Upper lobe of right lung (tissue), 1 donor: ENCODE measurements at regions not wholly inside any gene's neighbourhood (a gene's known extent, or its start where the extent isn't known, plus 50 kb on each side); places are given as distances from the start of the nearest gene placed in this dataset.

Experiments
- ATAC-seq: fragments of 200-7000 bp; cut with Tn5 transposase; one replicate; pipeline ENCODE4 v1.9.1; 2020; ENCODE audit warnings: mild to moderate bottlenecking, moderate library complexity
- DNase-seq: peaks from one replicate; pipeline ENCODE4 v3.0.0-alpha.2; 2020
- H3K27ac ChIP-seq: fragments of 200-600 bp; one replicate; pipeline ENCODE4 v1.8.0; 2022
- H3K27me3 ChIP-seq: fragments of 200-600 bp; one replicate; pipeline ENCODE4 v1.8.0; 2022; ENCODE audit warnings: mild to moderate bottlenecking
- H3K36me3 ChIP-seq: fragments of 200-600 bp; one replicate; pipeline ENCODE4 v1.8.0; 2022
- H3K4me1 ChIP-seq: fragments of 200-600 bp; one replicate; pipeline ENCODE4 v1.8.0; 2022
- H3K4me3 ChIP-seq: fragments of 200-600 bp; one replicate; pipeline ENCODE4 v1.8.0; 2022; ENCODE audit warnings: mild to moderate bottlenecking
- H3K9me3 ChIP-seq: fragments of 200-600 bp; one replicate; pipeline ENCODE4 v1.8.0; 2022
- intact Hi-C: fragments of 100-400 bp; cut with DNase I; formaldehyde crosslinking; loops from one replicate; pipeline ENCODE4 v1.11.0; 2022
- TF ChIP-seq, protein P1 (sequence below): fragments of 200-600 bp; IDR thresholded peaks from one replicate; pipeline ENCODE4 v1.8.0; 2022; ENCODE audit warnings: antibody characterized with exemption
- donor health status: DM: no; HTN: yes; CAD: no; lungs with severe emphysema.

DNA sequence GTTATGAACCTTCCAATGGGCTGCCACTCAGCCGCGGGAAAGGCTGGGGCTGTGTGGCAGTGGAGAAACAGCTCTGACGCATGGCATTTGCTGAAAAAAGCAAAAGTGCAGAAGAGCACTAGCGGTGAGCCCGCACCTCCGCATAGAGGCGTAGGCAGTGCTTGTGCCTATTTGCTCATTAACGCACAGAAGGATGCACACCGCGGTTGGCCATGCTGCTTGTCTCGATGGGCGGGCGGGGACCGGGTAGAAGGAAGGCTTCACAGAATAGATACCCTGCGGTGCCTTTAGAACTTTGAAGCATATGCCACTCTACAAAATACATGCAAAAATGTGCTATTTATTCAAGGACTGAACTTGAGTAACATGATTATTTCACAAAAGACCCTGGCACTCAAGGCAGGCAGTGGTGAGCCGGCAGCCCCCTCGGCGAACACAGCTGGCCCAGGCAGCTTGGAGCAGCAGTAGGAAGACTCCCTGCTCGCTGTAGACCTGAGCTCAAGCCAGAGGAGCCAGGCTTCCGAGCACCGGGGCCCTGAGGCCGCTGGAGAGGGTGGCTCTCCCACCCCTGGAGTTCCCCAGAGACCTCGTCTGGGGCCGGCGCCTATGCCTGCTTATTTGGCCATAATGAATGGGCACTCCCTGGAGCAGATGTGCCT, 71.5 kb downstream of the SIK1 start:
- H3K4me1 ChIP-seq = no peaks in the 10 kb centered on the region
- TF ChIP-seq, protein P1, sequence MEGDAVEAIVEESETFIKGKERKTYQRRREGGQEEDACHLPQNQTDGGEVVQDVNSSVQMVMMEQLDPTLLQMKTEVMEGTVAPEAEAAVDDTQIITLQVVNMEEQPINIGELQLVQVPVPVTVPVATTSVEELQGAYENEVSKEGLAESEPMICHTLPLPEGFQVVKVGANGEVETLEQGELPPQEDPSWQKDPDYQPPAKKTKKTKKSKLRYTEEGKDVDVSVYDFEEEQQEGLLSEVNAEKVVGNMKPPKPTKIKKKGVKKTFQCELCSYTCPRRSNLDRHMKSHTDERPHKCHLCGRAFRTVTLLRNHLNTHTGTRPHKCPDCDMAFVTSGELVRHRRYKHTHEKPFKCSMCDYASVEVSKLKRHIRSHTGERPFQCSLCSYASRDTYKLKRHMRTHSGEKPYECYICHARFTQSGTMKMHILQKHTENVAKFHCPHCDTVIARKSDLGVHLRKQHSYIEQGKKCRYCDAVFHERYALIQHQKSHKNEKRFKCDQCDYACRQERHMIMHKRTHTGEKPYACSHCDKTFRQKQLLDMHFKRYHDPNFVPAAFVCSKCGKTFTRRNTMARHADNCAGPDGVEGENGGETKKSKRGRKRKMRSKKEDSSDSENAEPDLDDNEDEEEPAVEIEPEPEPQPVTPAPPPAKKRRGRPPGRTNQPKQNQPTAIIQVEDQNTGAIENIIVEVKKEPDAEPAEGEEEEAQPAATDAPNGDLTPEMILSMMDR = no peak
- no peaks in the 10 kb centered on the region for H3K36me3 ChIP-seq
- DNase-seq = no peak
- H3K27me3 ChIP-seq = no peaks in the 10 kb centered on the region
- no peak overlapping the region for H3K4me3 ChIP-seq
- intact Hi-C loops = no loop called here
- ATAC-seq = no peak
- H3K27ac ChIP-seq = no peak overlapping the region
- H3K9me3 ChIP-seq = no peaks in the 10 kb centered on the region

DNA sequence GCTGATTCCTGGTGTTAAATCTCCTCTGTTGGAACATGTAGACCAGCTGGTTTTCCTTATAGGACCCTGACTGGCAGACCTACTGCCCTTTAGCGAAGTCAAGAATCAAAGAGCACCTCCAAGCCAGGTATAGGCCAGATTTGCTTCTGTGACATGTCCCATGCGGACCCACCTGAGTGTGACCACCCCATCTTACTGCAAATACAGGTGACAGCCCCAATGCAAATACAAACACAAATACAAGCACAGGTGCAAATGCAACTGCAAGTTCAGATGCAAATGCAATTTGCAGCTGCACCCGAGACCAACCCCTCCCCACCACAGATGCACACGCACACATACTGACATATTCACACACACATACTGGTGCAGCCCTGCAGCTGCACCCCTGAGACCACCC, 72.3 kb downstream of the SIK1 start:
- H3K4me3 ChIP-seq = no peak overlapping the region
- no peaks in the 10 kb centered on the region for H3K27me3 ChIP-seq
- H3K36me3 ChIP-seq = no peaks in the 10 kb centered on the region
- TF ChIP-seq, protein P1 = no peak
- H3K27ac ChIP-seq = no peak overlapping the region
- intact Hi-C loops = no loop called here
- ATAC-seq (no peak), DNase-seq (no peak)
- H3K4me1 ChIP-seq = no peaks in the 10 kb centered on the region
- H3K9me3 ChIP-seq = no peaks in the 10 kb centered on the region

DNA sequence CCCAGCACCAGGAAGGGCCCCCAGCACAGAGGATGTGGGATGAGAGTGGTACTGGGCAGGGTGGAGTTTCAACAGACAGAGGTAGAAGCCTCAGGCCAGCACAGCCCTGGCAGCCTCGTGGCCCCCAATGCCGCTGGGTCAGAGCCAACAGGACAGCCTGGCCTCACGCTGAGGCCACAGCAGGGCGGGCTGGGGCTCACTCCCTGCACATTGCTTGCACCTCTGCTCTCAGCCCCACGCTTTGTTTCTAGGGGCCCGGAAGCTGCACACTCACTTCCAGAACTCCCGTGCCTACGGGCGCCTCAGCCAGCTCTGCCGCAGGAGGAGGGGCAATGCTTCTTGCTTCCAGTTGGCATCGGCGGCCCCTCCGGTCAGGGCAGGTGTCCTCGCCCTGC, 72.9 kb downstream of the SIK1 start:
- Histone ChIP-seq H3K9me3 (no peaks in the 10 kb centered on the region), H3K4me3 (no peak overlapping the region), H3K36me3 (no peaks in the 10 kb centered on the region), H3K4me1 (peaks cover 3% of the 10 kb centered on the region), H3K27me3 (no peaks in the 10 kb centered on the region), H3K27ac (no peak overlapping the region)
- DNase-seq (no peak), ATAC-seq (peak; percentile 22)
- TF ChIP-seq, protein P1 = no peak
- intact Hi-C loops = no loop called here

DNA sequence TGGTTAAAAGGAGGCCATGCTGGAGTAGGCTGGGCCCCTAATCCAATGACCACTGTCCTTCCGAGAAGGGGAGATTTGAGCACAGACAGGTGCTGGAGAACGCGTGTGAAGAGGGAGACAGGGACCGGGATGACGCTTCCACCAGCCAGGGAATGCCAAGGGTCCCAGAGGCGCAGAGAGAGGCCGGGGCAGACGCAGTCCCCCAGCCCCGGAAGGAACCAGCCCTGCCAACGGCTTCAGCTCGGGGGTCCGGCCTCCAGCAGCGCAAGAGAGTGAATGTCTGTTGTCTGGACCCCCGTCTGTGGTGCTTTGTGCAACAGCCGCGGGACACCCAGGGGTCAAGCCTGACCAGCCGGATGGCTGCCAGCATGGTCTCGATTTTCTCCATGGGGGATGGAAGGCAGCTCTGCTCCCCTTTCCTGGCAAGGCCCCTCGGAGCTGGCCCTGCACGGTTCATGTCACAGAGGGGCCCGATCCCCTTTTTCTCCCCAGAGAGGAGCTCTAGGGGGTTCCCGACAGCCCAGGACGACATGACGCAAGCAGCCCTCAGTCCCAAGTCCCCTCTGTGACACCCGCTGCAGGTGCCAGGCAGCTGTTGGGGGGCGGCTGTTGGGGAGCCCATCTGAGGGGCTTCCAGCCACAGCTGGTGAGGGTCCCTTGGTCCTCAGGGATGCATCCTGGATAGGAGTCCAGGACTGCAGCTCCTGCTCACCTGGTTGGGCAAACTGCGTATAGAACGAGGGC, 73.5 kb downstream of the SIK1 start:
- intact Hi-C loops = no loop called here
- Histone ChIP-seq H3K4me3 (no peak overlapping the region), H3K9me3 (no peaks in the 10 kb centered on the region), H3K27ac (no peak overlapping the region), H3K36me3 (no peaks in the 10 kb centered on the region), H3K4me1 (peaks cover 9% of the 10 kb centered on the region), H3K27me3 (no peaks in the 10 kb centered on the region)
- ATAC-seq = no peak
- TF ChIP-seq, protein P1 = no peak
- DNase-seq = no peak

DNA sequence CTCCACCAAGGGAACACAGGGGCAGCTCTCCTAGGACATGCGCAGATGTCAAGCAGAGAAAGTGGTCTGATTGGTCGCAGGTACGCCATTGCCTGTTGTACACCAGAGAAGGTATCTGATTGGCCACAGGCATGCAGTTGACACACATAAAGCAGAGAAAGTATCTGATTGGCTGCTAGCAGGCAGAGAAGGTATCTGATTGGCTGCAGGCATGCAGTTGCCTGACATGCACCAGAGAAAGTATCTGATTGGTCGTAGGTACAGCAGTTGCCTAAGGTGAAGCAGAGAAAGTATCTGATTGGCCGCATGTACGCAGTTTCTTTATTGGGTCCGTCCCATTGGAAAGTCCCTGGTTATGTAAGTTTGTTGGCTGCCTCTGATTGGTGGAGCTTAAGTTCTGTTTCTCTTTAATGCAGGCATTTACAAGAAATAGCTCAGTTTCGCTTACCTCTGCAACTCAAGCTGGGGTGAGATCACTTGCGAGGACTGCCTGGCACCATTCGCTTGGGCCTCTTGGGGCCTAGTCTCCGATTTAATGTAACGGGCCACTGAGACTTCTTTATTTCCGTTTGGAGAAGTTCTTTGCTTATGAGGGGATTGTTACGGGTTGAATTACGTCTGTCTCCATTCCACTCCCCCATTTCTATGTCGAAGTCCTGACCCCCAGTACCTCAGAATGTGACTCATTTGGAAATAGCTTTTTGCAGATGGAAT, 74.2 kb downstream of the SIK1 start:
- DNase-seq = no peak
- Histone ChIP-seq H3K4me1 (peaks cover 16% of the 10 kb centered on the region), H3K27me3 (no peaks in the 10 kb centered on the region), H3K4me3 (no peak overlapping the region), H3K27ac (no peak overlapping the region), H3K9me3 (no peaks in the 10 kb centered on the region), H3K36me3 (no peaks in the 10 kb centered on the region)
- no peak for ATAC-seq
- TF ChIP-seq, protein P1 = no peak
- intact Hi-C loops = no loop called here
